Adrenal gland (tissue), 9 donors: ENCODE measurements at regions not wholly inside any gene's neighbourhood (a gene's known extent, or its start where the extent isn't known, plus 50 kb on each side); places are given as distances from the start of the nearest gene placed in this dataset.

Experiments
- DNase-seq, 7 donors: peaks; one replicate each; pipeline ENCODE4 v3.0.0-alpha.2; 2019 to 2020
- H3K27ac ChIP-seq, 5 donors: fragments of 200-600 bp; sonication (generic) in 4 of 5; 1 replicate in 3 of 5; 2 replicates in 2 of 5; pipeline versions ENCODE4 v1.5.1 to v1.8.0; 2016 to 2020; ENCODE audit warnings: mild to moderate bottlenecking in 1 of 5
- H3K27me3 ChIP-seq: fragments of 200-600 bp; 2 replicates; pipeline ENCODE4 v1.8.0; 2021
- H3K36me3 ChIP-seq, 2 donors: fragments of 200-600 bp; replicated peaks in 1 of 2; 1 replicate in 1 of 2; 2 replicates in 1 of 2; pipeline versions ENCODE4 v1.5.1 to v1.8.0; 2018 to 2022
- H3K4me1 ChIP-seq, 2 donors: fragments of 200-600 bp; replicated peaks in 1 of 2; 1 replicate in 1 of 2; 2 replicates in 1 of 2; pipeline versions ENCODE4 v1.5.1 to v1.8.0; 2018 to 2021
- H3K4me3 ChIP-seq, 4 donors: fragments of 200-600 bp; sonication (generic) in 3 of 4; one replicate each; pipeline ENCODE4 v1.5.1; 2016 to 2018
- H3K9me3 ChIP-seq, 3 donors: fragments of 200-600 bp; sonication (generic) in 1 of 3; replicated peaks in 1 of 3; 1 replicate in 2 of 3; 2 replicates in 1 of 3; pipeline versions ENCODE4 v1.5.1 to v1.8.0; 2016 to 2021
- POLR2A ChIP-seq, 2 donors: fragments of 450-650 bp; IDR thresholded peaks; one replicate each; pipeline ENCODE4 v1.6.1; 2017; ENCODE audit warnings: antibody characterized with exemption in 2 of 2, mild to moderate bottlenecking in 2 of 2, moderate library complexity in 1 of 2
- WGBS, 4 donors: extraction: QIAGEN DNeasy Blood & Tissue Kit in 2 of 4; methylation state at CpG; one replicate each; pipeline versions ENCODE4 v1.1.5 to v1.1.7; 2013 to 2017; 5-methylcytosine and 5-hydroxymethylcytosine counted together
- intact Hi-C, 2 donors: fragments of 100-400 bp; cut with DNase I; formaldehyde crosslinking; loops; one replicate each; pipeline versions ENCODE4 v1.14.1 to v1.15.0; 2022 to 2023
- TF ChIP-seq, protein P1 (sequence below), 6 experiments: fragments of 450-650 bp in 4 of 6; fragments of 200-600 bp in 2 of 6; sonication (generic) in 1 of 6; IDR thresholded peaks; 1 replicate in 5 of 6; 2 replicates in 1 of 6; pipeline versions ENCODE4 v1.5.1 to v1.8.0; 2016 to 2021; ENCODE audit warnings: antibody characterized with exemption in 6 of 6, mild to moderate bottlenecking in 2 of 6, moderate library complexity in 1 of 6
- donor health status: healthy with polysubstance abuse.
- donor health status: Bipolar disorder and iron deficiency.
- donor health status: DM: yes; HTN: yes; CAD: no.
- donor health status: DM: no; HTN: no; CAD: no.
- donor health status: DM: no; HTN: no; CAD: no.

DNA sequence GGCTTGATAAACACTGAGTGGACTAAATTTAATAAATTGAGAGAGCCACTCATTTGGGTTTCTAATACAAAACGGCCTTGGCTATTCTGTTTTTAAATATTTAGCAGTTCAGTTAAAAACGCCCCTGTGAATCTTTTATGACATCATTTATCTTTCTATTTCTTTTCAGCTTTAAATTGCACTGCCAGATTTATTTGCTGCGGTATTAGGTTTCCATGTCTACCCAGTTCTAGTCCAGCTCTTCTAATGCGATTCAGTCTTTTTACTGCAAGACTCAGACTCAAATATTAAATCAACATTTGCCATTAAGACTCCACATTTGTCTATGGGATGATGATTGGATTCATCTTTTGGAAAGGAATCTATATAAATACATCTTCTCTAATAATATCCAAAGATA is 2174.3 kb upstream of the PIK3C3 start:
- intact Hi-C loops, result no loop called here
- Histone ChIP-seq H3K36me3 (no peaks in the 10 kb centered on the region), H3K27ac (no peak overlapping the region), H3K27me3 (no peaks in the 10 kb centered on the region), H3K9me3 (no peaks in the 10 kb centered on the region), H3K4me3 (no peak overlapping the region), H3K4me1 (no peaks in the 10 kb centered on the region)
- DNase-seq, result no peak
- 75 to 81% (median 76%) methylated on average over 4 of the region's 4 CpGs for WGBS, 4 donors
- TF ChIP-seq, protein P1, sequence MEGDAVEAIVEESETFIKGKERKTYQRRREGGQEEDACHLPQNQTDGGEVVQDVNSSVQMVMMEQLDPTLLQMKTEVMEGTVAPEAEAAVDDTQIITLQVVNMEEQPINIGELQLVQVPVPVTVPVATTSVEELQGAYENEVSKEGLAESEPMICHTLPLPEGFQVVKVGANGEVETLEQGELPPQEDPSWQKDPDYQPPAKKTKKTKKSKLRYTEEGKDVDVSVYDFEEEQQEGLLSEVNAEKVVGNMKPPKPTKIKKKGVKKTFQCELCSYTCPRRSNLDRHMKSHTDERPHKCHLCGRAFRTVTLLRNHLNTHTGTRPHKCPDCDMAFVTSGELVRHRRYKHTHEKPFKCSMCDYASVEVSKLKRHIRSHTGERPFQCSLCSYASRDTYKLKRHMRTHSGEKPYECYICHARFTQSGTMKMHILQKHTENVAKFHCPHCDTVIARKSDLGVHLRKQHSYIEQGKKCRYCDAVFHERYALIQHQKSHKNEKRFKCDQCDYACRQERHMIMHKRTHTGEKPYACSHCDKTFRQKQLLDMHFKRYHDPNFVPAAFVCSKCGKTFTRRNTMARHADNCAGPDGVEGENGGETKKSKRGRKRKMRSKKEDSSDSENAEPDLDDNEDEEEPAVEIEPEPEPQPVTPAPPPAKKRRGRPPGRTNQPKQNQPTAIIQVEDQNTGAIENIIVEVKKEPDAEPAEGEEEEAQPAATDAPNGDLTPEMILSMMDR (IDR thresholded peaks at IDR 0.05), result no peak
- no peak for TF ChIP-seq POLR2A (IDR thresholded peaks at IDR 0.05)

DNA sequence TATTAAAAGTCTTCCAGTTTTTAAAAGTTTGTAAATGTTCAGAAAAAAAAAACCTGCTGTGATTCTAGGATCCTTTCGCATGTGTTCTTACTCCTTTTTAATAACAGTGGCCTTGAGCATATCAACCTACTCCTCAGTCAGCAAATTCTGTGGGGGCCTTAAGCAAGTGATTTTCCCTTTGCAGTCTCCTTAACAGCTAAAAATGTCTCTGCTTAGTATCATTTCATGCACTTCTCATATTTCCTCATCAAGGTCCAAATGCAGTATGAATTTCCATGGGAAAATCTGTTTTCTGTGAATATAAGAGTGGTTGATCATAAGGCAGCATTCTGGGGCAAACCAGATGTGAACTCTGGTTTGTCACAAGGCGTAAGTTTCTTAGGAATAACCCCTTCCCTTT is 2175.1 kb upstream of the PIK3C3 start:
- Histone ChIP-seq H3K4me1 (no peaks in the 10 kb centered on the region), H3K27me3 (no peaks in the 10 kb centered on the region), H3K9me3 (no peaks in the 10 kb centered on the region), H3K36me3 (no peaks in the 10 kb centered on the region), H3K4me3 (no peak overlapping the region), H3K27ac (no peak overlapping the region)
- intact Hi-C loops, result loop anchor here in 1 of 2 donors (10.0 kb wide), 1 partner anchor 55 kb away; no protein-coding TSS in a partner anchor
- TF ChIP-seq, protein P1 (IDR thresholded peaks at IDR 0.05), result no peak
- no peak for TF ChIP-seq POLR2A (IDR thresholded peaks at IDR 0.05)
- 84 to 90% (median 86%) methylated on average over 2 of the region's 2 CpGs for WGBS, 4 donors
- DNase-seq, result no peak

DNA sequence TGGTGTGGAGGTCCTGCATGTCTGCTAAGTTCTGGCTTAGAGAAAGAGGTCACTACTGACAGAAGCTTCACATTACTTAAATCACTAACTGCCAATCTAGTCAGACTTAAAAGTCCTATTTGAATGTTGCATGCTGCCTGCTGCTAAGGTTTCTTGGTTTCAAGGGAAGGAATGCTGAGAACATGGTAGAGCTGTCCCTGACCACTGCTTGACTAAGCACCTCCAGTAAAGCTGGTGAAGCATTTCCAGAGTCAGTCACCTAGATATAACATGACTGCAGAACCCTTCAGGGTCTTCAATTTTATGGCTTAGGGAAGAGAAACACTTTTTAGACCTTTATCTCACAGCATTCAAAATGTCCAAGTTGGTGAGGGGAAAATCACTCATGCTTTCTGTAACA is 2178.3 kb upstream of the PIK3C3 start:
- intact Hi-C loops, result loop anchor here in 1 of 2 donors (10.0 kb wide), 1 partner anchor 58 kb away; no protein-coding TSS in a partner anchor
- Histone ChIP-seq H3K4me3 (no peak overlapping the region), H3K27ac (no peak overlapping the region), H3K9me3 (no peaks in the 10 kb centered on the region), H3K4me1 (no peaks in the 10 kb centered on the region), H3K27me3 (no peaks in the 10 kb centered on the region), H3K36me3 (no peaks in the 10 kb centered on the region)
- no peak for DNase-seq
- TF ChIP-seq, protein P1 (IDR thresholded peaks at IDR 0.05), result no peak
- TF ChIP-seq POLR2A (IDR thresholded peaks at IDR 0.05), result no peak

DNA sequence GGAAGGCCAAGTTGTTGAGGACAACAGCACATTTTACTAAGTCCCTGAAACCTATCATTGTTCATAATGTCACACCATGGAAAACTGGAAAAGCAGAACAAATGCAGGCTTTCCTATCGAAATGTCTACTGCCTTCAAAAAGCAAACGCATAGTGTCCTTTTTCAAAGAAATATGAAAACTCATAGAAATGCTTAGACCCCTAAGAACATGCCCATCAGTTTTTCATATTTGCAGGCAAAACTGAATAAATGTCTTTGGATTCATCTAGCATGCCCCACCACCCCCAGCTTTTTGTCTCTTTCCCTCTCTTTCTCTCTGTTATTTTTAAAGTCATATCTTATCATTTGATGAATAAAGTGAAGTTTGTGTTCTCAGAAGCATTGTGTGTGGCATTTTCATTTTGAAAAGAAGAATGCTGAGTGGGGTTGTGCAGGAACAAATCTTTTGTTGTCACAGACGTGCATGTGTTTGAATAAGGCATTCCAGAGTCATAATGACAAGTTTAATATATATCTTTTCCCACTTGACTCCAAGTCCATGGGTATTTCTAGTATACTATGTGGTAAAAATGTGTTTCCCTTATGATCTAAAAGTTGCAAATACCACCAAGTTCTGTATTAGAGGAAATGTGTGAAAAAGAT is 2180.0 kb upstream of the PIK3C3 start:
- Histone ChIP-seq H3K27me3 (no peaks in the 10 kb centered on the region), H3K36me3 (no peaks in the 10 kb centered on the region), H3K4me1 (no peaks in the 10 kb centered on the region), H3K4me3 (no peak overlapping the region), H3K9me3 (no peaks in the 10 kb centered on the region), H3K27ac (no peak overlapping the region)
- no peak for DNase-seq
- 61 to 72% (median 71%) methylated on average over 3 of the region's 3 CpGs for WGBS, 4 donors
- intact Hi-C loops, result loop anchor here in 1 of 2 donors (10.0 kb wide), 1 partner anchor 60 kb away; no protein-coding TSS in a partner anchor
- TF ChIP-seq, protein P1 (IDR thresholded peaks at IDR 0.05), result no peak
